Effector CD4-positive, alpha-beta T cell (primary cell): ENCODE measurements at regions not wholly inside any gene's neighbourhood (a gene's known extent, or its start where the extent isn't known, plus 50 kb on each side); places are given as distances from the start of the nearest gene placed in this dataset.
"Not testable (repeated sequence)": the region's sequence is repeated elsewhere in the genome, so short reads cannot be mapped to it uniquely, and the experiment has no call there.

Experiments
- DNase-seq: peaks from one replicate; pipeline ENCODE4 v3.0.0-alpha.2; 2020

DNA sequence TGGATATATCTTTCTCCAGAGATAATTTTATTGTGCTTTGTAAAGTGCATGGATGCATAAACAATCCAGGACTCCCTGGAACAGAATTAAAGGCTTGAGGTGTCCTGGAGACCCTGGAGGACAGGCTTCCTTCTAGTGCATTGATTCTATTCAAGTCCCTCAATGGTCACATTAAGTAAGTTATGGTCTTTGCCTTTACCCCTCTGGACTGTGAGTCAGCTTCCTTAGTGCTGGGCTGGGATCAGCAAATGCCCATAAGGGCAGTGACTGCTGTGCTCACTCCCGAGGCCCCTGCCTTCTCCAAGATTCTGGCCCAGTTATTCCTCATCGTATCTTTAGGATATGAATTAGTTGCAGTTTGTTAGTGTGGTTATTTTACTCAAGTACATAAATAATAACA is 178.7 kb upstream of the PRSS58 start:
- DNase-seq, result no peak

DNA sequence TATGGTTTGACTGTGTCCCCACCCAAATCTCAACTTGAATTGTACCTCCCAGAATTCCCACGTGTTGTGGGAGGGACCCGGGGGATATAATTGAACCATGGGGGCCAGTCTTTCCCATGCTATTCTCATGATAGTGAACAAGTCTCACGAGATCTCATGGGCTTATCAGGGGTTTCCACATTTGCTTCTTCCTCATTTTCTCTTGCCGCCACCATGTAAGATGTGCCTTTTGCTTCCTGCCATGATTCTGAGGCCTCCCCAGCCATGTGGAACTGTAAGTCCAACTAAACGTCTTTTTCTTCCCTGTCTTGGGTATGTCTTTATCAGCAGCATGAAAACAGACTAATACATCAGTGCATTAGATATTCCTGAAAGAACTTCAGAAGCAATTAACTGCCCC is 177.7 kb upstream of the PRSS58 start:
- DNase-seq, result not testable (repeated sequence)

DNA sequence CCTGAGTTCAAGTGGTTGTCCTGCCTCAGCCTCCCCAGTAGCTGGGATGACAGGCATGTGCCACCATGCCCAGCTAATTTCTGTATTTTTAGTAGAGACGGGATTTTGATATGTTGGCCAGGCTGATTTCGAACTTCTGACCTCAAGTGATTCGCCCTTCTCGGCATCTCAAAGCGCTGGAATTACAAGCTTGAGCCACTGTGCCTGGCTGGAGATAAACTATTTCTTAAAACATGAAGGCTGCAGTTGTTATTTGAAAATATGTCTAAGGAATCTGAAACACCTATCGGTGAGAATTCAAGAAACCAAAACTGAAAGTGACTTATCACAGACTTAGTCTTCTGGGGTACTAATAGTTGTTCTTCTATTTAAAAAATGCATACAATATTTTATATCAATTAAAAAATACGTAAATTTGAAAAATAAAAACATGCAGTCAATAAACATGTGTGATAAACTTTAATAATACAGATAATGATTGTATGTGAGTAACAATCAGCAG is 176.9 kb upstream of the PRSS58 start:
- DNase-seq, result no peak

DNA sequence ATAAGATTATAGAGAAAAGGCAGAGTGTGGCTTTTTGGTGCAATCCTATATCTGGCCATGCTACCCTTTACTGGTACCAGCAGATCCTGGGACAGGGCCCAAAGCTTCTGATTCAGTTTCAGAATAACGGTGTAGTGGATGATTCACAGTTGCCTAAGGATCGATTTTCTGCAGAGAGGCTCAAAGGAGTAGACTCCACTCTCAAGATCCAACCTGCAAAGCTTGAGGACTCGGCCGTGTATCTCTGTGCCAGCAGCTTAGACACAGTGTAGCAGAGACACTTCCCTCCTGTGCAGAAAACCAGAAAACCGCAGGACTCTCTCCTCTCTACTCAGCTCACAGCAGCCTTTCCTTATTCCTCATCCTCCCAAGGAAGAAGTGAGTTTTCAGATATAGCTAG is 176.3 kb upstream of the PRSS58 start:
- DNase-seq, result not testable (repeated sequence)

DNA sequence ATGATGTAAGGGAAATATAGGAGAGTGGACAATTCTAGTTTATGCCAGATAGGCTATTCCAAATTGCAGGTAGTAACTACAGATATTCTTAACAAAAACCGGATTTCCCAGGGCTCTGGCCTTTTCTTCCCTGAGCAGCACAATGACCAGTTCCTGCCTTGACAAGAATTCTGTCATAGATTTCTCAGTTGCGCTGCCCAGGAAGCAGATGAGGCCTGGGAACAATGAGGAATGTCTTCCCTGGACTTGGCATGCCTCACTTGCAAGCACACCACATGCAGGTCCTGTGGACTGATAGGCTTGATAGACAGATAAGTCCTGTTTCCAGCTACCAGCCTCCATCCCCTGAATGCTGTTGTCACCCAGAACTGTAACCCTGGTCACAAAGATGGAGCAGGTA is 174.5 kb upstream of the PRSS58 start:
- DNase-seq, result no peak

DNA sequence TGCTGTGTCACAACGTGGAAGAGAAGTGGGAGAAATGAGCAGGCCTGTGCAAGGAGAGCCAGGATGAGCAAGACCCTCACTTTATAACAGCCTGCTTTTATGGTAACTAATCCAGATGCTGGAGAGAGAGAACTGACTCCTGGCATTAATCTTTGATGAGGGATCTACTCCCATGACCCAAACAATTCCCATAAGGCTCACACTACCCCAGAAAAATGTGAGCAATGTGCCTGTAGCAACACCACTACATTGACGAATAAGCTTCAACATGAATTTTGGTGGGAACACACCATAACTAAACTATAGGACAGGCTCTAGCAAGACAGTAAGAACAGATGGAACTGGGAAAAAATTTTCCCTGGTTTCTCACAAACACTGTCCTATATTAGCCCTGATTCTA is 173.6 kb upstream of the PRSS58 start:
- no peak for DNase-seq

DNA sequence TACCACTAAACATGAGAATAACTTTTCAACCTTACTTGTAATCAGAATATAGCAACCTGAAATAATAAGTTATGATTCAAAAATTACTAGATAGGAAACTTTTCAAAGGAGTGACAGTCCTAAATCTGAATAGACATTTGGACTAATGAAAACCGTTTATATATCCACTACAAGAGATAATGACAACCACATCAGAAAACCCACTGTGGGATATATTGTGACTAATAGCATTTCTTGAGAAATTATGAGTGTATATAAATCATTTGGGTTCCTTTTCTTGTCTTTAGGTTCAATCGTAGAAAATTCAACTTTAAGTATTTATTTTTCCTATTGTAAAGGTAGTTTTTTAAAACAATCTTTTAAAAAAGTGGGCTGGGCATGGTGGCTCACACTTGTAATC is 170.2 kb upstream of the PRSS58 start:
- DNase-seq, result no peak

DNA sequence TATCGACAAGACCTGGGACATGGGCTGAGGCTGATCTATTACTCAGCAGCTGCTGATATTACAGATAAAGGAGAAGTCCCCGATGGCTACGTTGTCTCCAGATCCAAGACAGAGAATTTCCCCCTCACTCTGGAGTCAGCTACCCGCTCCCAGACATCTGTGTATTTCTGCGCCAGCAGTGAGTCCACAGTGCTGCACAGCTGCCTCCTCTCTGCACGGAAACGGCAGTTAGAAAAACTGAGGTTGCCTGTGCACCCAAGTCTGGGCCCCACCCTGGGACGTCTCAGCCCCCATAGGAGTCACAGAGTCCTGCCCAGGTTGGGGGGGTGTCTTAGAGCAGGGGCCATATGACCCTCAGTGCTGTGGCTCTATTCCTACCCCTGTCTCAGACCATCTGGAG is 167.4 kb upstream of the PRSS58 start:
- no peak for DNase-seq

DNA sequence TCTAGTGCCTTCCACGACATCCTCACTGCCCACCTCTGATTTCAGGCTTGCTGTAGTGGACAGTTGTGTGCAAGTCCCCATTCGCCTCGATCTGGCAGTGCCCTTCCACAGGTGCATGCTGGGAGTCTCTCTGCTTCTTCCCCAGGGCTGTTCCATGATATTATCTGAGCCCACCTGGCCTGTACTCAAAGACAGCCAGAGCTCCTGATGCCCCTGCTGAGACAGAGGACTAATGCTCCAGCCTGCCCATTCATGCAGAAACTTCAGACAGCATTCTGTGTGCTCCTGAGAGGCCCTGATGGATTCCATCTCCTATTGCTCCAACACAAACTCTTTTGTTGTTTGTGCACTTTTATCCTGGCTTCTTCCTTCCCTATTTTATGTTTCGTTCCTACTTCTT is 164.8 kb upstream of the PRSS58 start:
- DNase-seq, result no peak

DNA sequence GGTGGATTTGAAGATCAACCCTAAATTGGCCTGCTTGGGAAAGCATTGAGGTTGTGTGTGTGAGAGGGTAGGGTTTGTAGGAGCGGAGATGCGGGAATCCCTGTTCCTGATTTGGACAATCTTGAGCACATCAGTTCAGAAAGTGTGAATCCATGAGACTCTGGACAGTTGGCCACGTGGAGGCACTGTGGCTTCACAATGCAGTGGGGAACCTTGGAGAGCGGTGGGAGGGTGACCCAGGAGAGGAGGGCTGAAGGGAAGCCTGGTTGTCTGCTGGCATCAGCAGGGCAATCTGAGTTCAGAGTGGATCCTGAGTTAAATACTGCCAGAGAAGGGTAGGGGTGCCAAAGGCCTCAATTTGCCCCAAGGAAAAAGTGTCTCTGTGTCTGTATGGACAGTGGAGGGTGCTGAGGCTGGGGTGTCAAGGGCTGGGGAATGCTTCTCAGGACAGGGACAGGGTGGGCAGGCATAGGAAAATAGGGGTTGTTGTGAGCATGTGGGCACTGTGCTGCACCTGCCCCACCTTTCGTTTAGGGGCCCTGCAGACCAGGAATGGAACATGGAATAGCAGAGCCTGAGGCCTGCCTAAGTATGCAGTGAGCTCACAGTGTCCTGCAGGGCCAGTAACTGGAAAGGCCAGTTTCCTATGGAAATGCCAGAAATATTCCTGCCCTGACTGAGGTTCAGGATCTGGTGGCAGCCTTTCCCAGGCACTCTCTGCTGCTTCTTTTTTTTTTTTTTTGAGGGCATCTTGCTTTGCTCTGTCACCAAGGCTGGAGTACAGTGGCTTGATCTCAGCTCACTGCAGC is 162.9 kb upstream of the PRSS58 start:
- DNase-seq, result no peak

DNA sequence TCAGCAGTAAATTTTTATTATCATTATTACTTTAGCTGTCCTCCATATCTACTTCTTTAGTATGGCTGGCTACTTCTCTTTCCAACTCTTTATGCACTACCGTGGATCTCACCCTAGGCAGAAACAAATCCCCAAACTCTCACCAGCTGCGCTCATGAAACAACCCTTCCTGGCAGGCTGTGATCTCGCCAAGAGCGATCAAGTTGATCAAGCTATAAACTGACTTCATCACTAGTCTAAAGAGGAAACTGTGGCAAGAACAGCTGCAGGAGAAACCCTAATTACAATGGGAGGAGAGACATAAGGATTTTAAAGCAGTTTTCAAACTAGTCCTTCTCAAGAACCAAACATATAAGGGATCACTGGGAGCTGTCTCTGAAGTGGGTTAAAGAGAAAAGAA is 160.5 kb upstream of the PRSS58 start:
- DNase-seq, result no peak

DNA sequence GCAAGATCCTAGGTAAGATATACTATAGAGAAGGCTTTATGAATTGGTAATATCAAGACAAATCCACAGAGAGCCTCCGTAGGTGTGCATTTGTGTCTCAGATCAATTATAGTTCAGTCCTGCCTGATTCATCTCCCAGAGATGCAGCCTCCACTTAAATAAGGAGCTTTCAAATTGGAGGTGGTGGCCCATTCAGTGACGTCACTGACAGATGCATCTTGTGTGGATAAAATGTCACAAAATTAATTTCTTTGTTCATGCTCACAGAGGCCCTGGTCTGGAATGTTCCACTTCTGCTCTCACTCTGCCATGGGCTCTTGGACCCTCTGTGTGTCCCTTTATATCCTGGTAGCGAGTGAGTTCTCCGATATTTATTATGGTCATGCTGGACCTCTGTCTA is 157.1 kb upstream of the PRSS58 start:
- DNase-seq, result no peak

DNA sequence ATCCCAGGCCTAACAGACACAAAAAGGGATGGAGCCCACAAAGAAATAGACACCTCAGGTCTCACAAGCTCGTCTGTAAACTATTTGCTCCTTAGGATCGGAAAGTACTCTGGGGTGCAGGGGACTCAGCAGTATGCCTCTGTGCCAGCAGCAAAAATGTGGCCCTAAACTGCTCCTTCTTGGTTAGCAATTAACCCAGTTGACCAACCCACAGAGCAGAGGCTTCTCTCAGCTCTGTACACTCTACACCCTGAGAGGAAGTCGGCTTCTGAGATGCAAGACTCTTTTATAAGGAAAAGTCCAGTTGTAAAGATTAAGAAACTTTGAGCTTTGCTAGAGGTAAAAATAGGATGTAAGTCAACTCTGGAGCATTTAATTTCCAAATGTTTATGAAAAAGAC is 156.3 kb upstream of the PRSS58 start:
- DNase-seq, result no peak

DNA sequence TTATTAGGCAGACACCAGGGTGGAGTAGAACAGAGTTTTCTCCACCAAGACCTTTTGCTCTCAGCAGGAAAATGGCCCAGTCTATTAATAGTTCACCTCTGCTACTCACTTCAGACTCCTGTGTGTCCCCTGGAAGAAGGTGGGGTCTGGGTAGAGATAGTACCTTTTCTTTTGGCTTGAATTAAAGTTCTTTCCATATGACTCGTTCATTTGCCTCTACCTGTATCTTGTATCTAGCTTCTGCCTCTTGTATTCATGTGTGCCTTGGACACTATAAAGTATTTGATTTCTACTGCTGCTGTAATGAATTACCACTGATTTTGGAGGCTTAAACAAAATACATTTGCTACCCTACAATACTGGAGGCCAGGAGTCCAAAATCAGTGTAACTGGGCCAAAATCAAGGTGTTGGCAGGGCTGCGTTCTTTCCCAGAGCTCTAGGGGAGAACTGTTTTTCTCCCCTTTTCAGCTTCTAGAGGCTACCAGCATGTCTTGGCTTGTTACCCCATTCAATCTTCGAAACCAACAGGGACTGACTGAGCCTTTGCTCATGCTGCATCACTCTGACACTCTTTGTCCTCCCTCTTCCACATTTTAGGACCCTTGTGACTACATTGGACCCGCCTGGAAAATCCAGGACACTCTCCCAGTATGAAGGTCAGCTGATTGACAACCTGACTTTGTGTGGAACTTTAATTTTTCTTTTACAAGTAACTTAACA is 155.6 kb upstream of the PRSS58 start:
- no peak for DNase-seq

DNA sequence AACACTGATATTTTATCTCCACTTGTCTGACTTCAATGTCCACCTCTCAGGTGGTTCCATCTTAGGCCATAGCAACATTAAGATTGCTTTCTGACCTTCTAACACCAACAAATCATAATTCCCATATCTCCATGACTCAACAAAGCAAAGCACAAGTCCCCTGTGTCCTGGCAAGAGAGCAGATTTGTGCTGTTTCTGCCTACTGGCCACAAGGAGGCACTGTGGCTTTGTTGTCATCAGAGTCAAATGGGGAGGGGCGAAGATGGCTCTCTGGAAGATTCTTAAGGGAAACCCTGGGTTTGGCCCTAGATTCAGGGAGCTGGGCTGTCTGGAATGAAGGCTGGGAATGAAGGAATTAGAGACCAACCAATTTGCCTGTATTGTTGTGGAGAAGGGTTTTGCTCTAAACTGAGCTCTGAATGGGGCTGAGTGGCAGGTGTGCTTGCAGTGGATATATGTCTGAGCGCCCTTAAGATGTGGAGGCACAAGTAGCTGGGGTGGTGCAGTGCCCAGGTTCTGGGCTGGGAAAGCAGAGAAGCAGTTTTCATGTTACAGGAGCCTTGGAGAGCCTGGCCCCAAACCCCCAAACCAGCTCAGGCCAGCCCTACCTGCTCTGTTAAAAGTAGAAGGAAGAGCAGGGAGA is 154.8 kb upstream of the PRSS58 start:
- DNase-seq, result peak; percentile 16

DNA sequence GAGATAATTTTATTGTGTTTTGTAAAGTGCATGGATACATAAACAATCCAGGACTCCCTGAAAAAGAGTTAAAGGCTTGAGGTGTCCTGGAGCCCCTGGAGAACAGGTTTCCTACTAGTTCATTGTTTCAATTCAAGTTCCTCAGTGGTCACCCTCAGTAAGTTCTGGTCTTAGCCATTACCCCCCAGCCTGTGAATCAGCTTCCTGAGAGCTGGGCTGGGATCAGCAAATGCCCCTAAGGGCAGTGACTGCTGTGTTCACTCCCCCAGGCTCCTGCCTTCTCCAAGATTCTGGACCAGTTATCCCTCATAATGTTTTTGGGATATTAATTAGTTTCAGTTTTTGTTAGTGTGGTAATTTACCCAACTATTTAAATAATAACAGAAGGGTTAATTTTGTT is 151.6 kb upstream of the PRSS58 start:
- DNase-seq, result no peak

DNA sequence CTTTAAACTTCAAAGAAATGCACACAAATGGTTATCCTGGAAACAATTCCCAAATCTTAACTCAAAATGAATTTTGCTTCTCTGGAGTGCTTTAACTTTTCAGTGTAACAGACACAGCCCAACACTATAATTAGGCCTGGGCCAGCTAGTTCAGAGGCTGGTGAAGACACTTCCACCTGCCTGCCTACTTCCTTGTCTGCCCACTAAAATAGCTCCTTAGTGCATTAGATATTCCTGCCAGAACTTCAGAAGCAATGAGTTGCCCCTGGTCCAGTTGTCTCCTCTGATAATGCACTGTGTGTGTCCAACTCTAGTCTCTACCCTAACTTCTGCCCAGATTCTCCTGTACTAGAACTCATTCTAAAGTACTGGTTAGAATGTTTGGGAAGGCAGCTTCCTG is 150.9 kb upstream of the PRSS58 start:
- no peak for DNase-seq

DNA sequence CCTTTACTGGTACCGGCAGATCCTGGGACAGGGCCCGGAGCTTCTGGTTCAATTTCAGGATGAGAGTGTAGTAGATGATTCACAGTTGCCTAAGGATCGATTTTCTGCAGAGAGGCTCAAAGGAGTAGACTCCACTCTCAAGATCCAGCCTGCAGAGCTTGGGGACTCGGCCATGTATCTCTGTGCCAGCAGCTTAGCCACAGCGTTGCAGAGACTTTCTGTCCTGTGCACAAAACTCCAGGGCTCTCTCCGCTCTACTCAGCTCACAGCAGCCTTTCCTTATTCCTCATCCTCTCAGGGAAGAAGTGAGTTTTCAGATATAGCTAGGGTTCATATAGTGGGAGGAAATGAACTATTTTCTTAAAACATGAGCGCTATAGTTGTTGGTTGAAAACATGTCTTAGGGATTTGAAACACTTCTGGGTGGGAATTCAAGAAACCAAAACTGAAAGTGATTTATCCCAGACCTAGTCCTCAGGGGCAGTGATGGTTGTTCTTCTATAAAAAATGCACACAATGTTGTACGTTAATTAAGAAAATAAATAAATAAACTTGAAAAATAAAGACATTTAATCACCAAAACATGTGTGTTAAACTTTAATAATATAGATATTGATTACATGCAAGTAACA is 150.2 kb upstream of the PRSS58 start:
- DNase-seq, result no peak

DNA sequence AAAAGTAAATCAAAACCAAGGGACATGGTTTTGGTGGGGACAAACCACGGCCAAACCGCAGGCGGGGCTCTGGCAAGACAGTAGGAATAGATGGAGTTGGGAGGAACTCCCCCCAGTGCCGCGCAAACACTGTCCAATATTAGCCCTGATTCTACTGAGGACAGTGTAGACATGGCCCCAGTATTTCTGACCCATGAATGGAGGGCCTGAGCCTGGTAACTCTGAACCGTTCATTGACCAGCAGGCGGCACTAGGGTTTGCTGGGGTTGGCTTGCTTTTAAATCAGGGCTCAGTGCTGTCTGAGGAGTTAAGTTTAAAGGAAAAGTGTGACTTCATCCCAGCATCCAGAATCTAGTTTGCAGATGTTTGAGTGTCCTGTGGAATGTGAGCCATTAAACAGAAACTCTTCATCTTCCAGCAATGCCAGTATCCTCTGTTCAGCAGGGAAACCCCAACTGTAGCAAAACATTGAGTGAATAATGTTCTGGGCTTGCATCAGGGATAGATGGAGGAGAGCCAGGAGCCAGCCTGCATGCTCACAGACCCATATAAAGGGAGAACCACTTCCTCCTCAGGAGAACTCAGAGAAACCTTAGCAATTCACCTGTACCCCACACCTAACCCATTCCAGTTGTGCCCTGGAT is 147.4 kb upstream of the PRSS58 start:
- no peak for DNase-seq

DNA sequence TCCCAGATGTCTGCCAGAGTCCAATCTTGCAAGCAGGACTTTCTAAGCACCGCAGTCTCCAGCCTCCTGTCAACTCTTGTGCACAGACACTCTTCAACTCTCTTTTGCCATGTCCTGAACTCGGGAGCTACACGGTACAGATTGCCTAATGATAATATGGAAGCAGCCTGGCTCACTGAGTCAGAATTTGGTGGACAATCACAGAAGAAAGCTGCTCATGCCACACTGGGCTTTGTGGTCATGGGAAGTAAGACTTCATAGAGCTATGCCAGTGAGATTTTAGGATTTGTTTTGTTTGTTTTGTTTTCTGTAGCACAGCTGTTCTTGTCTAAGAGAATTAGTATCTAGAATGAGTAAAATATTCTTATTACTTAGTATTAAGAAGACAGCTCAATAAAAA is 144.1 kb upstream of the PRSS58 start:
- no peak for DNase-seq

DNA sequence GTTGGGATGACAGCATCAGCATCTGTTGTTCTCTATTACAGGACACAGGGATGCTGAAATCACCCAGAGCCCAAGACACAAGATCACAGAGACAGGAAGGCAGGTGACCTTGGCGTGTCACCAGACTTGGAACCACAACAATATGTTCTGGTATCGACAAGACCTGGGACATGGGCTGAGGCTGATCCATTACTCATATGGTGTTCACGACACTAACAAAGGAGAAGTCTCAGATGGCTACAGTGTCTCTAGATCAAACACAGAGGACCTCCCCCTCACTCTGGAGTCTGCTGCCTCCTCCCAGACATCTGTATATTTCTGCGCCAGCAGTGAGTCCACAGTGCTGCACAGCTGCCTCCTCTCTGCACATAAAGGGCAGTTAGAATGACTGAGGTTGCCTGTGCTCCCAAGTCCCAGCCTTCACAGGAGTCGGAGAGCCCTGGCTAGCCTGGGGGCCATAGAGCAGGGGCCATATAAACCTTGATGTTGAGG is 142.2 kb upstream of the PRSS58 start:
- DNase-seq, result no peak

DNA sequence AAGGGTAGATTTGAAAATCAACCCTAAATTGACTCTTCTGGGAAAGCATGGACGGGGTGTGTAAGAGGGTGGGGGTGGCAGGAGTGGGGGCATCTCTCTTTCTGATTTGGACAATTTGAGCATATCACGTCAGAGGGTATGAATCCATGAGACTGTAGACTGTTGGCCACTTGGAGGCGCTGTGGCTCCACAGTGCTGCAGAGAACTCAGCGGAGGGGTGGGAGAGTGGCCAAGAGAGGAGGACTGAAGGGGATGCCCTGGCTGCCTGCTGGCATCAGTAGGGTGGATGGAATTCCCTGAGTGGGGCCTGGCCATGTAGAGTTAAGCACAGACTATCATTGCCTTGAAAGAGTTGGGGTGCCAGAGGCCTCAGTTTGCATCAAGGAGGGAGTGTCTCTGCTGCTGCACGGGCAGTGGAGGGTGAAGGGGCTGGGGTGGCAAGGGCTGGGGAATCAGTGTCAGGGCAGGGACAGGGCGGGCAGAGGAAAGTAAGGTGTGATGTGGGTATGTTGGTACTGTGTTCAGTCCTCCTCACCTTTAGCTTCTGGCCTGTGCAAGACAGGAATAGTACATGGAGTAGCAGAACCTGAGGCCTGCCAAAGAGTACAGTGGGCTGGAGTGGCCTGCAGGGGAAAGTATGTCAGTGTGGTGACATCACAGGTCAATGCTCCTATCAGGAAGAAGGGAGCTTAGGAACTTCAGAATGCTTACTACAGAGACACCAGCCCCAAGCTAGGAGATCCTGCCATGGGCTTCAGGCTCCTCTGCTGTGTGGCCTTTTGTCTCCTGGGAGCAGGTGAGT is 133.5 kb upstream of the PRSS58 start:
- peak; percentile 23 for DNase-seq
